Stimulated activated naive CD8-positive, alpha-beta T cell treated with anti-CD3 and anti-CD28 coated beads, Interleukin-15, Interleukin-2, amounts not matched to agents 100 U/mL and 50 U/mL, for 24 hours (primary cell): ENCODE measurements at regions not wholly inside any gene's neighbourhood (a gene's known extent, or its start where the extent isn't known, plus 50 kb on each side); places are given as distances from the start of the nearest gene placed in this dataset.
"Not testable (repeated sequence)": the region's sequence is repeated elsewhere in the genome, so short reads cannot be mapped to it uniquely, and the experiment has no call there.

Experiments
- ATAC-seq: fragments of 150-1000 bp; cut with Tn5 transposase; one replicate; pipeline ENCODE4 v1.10.0; 2021
- DNase-seq: peaks from one replicate; pipeline ENCODE4 v3.0.0; 2021

DNA sequence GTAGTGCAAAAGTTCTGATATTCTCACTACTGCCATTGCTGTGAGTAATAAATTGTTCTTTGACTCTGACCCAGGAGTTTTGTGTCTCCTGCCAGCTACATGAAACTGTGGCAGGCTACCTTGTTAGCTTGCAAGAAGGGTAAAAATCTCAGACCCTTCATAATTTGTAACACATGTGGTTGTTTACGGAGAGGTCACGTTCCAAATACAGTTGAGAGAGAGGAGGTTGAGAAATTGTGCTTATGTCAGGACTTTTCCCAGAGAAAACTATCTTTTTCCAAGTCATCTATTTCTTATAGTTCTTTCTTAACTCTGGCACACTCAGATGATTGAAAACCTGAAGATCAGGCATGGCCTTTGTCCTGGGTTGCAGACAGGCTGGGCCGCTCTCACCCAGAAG lies 114.4 kb upstream of the SVIL start:
- no peak for ATAC-seq
- no peak for DNase-seq

DNA sequence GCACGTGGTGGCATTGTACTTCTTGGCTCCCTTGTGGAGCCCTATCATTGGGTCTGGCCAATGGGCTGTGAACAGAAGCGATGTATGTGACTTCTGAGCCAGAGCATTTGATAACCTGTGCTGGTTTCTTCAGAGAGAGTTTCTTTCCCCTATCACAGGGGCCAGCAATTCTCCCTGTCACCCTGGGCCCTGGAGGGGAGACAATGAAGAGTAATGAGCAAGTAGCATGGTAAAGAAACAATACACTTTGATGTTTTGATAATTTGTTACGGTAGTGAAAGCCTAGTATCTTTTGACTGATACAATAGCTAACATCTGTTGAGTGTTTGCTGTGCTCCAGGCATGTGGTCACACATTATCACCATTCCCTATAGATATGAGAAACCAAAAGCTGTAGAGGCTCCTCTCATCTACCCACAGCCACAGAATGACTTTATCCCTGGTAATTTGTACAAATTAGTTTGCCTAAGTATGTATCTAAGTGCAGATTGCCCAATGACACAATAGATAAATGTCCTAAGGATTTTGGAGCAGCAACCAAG lies 113.4 kb upstream of the SVIL start:
- ATAC-seq = no peak
- no peak for DNase-seq

DNA sequence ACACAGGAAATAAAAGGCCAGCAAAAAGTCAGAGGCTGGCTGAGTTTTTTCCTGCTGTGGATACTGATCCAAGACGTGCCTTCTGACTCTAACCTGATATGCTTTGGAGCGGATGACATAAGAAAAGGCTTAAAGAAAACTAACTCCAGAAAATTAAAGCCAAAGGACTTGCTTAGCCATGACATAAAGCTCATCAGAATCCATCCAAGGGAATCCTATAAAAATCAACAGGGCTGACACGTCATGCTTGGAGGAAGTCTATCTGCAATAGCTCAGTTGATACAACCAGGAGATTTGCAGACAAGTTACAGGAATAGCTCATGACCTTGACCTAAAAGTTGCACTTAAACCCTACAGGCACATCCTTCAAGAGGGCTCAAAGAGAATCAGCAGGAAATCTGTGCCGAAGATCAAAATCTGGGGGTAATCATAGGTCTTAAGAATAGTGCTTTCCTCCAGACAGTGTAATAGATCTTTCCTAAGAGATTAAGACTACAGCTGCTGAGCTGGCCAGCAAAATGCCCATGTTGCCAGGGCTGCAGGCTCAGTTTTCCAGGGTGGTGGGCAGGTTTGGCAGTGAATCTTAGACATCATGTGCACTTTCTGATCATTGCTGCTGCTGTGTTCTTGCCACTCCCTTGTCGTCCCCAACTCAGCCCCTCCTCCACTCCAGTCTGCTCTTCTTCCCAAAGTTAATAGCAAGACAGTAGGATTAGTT lies 111.5 kb upstream of the SVIL start:
- DNase-seq (no peak), ATAC-seq (no peak)

DNA sequence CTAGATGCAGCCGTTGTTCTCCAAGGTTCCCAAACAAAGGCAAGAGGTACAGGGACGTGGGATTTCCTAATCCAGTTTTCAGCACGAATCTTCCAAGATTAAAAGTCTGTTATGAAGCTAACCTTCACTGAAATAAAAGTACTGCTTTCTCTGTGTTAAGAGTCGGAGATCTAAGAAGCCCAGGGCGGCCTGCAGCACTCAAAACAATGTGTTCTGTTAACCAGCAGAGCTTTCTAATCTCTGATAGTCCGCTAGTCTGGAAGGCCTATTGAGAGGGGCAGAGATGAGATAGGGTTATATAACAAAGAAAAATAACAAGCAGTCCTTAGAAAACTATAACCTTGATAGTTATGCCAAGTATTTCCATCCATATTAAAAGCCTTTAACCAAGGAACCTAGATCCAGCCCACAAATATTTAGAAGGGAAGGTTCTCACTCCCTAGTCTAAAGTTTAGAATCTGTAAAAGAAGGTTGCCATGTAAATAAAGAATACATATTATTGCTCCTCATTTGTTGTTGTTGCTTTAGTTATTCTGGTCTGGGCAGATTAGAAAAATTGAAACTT lies 106.3 kb upstream of the SVIL start:
- no peak for DNase-seq
- ATAC-seq = no peak

DNA sequence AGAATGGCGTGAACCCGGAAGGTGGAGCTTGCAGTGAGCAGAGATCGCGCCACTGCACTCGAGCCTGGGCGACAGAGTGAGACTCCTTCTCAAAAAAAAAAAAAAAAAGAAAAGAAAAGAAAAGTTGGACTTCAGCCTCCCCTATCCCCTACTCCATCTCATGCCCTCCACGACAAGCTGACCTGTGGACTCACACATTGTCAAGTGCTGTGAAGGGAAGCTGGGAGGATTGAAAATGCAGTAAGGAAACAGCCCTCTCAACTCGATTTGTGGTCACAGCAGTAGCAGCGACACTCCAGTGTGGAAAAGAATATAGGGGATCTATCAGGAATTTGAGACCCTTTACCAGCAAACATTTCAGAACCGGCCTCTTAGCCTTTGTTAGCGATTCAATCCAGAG lies 103.6 kb upstream of the SVIL start:
- no peak for ATAC-seq
- no peak for DNase-seq

DNA sequence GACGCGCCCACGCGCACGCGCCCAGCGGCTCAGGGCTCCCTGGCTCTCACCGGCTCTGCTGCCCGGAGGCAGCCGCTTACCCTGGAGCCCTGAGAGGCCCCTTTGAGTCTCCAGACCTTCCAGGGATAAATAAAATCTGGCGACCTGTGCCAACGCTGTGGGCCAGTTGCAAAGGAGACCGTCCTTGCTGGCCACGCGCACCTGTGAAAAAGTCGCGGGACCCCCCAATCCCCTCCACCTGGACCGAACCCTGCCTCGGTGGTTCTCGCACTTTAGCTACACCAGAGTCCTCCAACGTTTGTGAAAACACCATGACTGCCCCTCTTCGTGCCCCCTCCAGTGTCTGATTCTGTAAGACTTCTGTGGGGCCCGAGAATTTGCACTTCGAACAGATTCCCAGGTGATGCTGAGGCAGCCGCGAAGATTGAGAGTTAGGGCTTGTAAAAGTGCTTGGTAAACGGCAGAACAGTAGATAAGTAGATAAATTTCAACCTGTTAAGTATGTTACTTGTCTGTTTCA lies 102.4 kb upstream of the SVIL start:
- no peak for DNase-seq
- no peak for ATAC-seq

DNA sequence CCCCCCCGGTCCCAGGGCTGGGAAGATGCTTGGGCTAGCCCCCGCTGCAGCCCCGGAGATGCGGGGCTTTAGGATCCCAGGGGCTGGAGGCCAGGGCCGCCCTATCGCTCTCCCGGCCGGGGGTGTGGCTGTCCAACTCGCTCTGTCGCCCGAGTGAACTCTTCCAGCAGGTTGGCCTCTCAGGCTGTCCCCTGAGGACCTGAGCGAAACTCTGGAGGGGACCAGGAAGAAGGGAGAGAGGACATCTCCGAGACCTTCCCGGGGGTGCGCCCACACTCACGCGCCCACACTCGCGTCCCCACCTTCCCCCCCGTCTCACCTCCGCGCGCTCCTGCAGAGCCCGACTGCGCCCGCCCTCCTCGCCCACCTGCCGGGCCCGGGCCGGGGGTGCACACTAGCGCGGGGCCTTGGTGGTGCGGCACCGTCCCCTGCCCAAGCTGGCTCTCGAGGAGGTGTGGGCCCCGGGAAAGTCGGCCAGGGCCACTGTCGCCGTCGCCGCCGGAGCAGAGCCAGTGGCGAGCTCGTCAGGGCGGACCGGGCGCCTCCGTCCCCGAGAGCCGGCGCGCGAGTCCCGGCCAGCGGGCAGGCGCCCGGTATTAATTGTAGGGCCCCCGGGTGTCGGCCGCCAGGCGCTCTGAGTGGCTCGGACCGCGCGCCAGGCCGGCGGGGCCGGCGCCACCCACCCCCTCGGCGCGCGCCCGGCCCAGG lies 101.7 kb upstream of the SVIL start:
- ATAC-seq = peak; percentile 6

DNA sequence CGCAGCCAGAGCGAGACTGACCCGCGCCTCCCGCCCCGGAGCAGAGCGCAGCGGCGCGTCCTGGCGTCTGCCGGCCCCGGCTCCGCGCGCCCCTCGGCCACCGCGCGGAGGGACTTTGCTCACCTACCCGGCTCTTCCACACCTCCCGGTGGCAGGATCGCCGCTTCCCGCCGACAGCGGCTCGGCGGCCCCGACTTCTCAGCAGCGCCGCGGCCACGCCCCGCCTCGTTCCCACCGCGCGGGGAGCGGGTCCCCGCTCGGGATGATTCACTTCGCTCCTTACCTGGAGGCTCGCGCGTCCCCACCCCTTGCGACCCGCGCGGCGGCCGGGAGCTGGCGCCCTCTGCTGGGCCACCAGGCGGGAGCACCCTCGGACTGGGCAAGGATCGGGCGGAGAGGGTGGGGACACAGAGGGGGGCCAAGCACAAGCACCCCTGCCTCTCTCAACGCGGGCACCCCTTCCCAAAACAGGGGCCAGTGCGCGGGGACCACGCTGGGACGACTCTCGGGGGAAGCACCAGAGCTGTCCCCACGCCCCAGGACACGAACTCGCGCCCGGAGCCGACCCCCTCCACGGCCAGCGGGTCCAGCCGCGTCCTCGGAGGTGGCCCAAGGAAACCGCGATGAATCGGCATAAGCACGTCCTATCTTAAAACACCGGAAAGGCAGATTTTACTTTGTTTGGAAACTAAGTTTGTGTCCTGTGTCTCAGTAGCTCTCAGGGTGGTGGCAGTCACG lies 101.0 kb upstream of the SVIL start:
- peak; percentile 87 for ATAC-seq
- DNase-seq = peak; percentile 89

More for the DNA sequence above, 101.7 kb upstream of the SVIL start:
- DNase-seq = peak; percentile 24

DNA sequence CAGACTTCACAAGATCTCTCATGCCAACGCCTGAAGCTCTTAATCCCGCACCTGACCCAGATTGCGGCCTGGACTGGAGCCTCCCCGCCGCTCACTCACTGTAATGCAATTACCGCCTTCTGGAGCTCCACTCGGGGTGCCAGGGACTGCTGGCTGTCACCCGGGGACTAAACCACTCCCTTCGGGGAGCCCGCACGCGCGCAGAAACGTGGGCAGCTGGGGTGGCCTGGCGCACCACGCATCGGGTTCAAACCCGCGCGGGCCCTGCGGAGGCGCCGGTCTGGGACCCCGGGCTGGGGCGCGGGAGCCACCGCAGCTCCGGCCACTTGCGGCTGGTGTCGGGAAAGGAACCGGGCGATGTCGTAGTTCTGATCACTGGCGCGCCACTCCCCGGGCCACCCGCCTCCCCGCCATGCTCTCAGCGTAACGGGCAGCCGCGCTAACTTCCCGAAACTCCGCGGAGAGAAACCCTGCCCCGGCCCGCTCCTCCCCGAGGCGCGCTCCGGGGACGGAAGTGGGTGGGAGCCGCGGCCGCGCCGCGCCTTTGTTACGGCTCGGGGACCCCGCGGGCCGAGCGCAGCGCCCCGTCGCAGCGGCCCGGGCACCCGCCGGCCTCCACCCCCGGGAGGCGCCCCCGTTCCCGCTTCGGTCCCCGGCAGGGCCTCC lies 100.3 kb upstream of the SVIL start:
- peak; percentile 42 for ATAC-seq
- peak; percentile 64 for DNase-seq

DNA sequence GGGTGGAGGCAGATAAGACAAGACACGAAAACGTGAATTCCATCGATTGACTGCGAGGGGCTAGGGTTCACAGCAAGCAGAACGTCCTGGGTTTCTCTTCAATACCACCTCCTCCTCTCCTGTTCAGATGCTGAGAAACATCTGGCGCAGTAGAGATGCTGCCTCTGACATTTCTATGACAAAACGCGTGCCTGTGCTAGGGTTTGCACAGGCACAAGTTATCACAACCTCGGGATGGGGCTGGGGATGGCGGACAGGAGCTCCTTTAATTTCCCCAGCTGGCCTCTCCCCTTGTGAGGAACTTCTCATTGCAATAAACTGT lies 99.8 kb upstream of the SVIL start:
- ATAC-seq = no peak
- no peak for DNase-seq

DNA sequence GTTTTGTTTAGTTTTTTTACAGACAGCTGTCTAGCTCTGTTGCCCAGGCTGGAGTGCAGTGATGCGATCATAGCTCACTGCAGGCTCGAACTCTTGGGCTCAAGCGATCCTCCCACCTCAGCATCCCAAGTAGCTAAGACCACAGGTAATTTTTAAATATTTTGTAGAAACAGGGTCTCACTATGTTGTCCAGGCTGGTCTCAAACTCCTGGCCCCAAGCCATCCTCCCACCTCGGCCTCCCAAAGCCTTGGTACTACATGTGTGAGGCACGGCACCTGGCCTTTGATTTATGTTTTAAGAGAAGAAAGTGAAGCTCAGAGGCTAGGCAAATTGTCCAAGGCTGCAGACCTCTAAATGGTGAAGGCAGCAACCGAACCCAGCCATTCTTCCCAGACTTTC lies 98.6 kb upstream of the SVIL start:
- DNase-seq = no peak
- no peak for ATAC-seq

DNA sequence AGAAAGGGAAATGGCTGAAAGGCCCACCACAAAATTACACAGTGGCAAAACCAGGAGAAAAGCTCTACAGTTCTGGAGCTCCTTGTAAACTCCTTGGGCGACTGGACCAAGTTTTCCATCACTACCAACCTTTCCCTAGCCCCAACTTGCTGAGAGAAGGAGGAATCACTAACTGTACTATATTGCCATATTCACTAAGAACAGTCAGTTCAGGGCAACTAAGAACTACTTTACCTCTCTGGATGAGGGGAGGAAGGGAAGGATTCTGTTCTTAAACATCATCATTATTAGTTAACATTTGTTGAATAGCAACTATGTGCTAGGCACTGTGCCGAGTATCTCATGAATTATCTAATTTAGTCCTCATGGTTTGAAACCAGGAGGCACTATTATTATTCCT lies 98.1 kb upstream of the SVIL start:
- ATAC-seq (no peak), DNase-seq (no peak)

DNA sequence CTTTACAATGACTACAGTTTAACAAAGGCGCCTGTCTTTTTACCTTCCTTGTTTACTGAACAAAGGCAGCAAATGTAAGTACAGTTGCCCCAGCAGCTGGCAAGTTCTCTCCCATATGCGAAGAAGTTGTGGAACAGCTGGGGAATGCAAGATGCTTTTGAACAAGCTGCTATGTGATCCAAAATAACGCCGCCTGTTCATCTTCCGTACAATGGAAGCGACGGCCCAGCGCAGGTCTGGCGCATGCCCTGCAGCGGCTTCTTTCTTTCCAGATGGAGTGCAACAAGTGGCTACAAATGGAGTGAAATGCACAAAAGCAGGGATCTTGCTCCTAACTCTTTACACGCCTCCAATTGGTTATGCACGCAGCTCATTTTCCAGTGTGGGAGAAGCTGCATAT lies 97.0 kb upstream of the SVIL start:
- DNase-seq (no peak), ATAC-seq (no peak)

DNA sequence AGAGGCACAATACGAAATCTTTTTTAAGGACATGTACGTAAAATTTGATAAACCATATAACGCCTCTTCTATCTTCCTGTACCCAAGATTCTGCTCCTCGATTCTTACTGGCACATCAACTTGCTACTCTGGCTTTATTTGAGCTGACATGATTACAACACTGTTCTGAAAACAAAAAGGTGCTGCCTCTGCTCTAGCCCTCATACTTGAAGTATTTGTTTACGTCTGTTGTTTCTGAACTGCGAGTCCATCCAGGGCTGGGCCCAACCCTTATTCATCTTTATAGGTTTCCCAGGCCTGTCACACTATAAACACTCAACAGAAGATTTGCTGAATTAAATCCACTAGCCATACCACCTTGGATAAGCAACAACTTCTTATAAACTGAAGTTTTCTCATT lies 96.2 kb upstream of the SVIL start:
- no peak for ATAC-seq

DNA sequence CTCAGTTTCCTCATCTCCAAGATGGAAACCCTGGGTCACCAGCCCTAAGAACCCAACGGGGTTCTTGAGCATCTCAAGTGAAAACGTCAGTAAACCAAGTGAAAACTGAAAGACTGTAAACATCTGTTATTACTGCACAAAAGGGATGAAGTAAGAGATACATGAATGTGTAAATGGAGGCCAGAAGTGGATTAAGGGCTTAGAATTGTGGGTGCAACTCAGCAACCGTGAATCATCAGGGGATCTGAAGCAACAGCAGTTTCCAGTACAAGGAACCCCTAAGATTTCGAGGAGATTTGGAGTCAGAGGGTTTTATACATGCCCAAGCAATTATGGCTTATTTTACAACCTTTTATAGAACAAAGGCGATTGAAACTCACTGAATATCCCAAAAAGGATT lies 95.7 kb upstream of the SVIL start:
- ATAC-seq (no peak), DNase-seq (no peak)

More for the DNA sequence above, 96.2 kb upstream of the SVIL start:
- DNase-seq = no peak

DNA sequence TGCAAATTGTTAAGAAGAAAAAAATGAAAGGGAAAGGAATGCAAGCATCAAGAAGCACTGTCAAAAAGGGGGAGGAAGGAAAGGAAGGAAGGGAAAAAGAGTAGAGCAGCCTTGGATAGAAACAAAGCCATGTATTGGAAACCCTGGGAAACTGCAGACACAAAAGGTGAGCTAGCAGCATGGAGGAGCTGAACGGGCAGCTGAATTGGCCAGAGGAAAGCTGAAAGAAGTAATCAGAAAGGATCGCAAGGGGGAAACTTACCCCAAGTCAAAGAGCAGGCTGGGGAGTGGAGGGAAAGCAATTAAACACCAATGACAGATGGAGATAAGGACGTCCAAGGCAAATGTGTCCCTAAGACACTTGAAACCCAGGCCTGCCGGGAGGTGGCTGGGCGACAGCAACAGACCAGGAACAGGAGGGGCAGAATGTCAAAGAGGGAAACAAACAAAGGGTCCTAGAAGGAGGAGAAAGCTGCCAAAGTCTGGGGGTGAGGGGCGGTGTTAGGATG lies 93.8 kb upstream of the SVIL start:
- DNase-seq (no peak), ATAC-seq (no peak)

DNA sequence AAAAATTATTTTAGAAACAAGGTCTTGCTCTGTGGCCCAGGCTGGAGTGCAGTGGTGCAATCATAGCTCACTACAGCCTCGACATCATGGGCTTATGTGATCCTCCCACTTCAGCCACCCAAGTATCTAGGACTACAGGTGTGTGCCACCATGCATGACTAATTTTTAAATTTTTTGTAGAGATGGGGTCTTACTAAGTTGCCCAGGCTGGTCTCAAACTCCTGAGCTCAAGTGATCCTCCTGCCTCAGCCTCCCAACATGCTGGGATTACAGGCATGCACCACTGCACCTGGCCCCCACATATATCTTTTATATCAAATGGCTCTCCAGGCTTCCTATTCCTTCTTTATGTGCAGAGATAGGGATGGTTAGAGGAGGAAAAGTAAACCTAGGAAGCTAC lies 91.2 kb upstream of the SVIL start:
- ATAC-seq, DNase-seq: not testable (repeated sequence)

DNA sequence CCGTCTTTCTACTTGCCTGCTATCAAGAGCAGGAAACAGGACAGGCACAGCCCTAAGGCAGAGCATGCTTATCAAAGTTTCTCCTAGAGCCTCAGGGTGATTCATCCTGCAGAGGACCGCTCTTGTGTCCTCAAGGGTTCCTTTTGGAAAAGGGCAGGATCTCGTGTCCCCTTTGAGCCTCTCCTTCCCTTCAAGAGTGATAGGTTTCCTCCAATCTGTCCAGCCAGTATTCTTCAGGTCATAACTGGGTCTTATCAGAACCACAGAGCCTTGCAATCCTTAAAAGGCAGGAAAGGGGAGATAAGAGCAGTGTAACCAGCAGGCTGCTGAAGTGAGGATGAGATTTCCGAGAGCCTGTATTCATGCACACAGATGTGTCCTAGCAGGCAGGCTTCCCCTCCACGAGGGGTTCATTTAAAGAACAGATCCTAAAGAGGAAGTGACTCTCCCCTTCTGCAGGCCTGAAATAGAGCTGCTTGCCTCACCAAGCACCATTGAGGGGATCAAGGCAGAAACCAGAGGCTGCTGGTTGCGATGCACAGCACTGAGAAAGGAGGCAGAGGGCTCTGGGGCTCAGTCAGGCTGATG lies 90.5 kb upstream of the SVIL start:
- ATAC-seq (no peak), DNase-seq (no peak)

DNA sequence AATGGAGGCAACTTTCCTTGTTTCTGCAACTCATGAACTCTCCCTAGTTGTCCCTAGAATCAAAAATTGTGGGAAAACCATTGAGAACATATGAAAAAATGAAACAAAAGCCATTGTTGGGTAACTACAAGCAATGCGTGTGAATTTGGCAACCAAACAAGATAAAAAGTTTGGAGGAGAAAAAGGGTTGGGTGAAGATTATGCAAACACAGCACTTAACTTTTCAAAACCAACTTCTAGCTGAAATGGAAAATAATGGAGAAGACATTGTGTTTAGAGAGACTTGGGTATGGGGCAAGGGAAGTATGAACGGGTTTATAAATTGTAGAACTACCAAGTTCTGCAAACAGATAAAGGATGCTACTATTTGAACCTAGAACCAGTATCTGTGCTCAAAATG lies 89.0 kb upstream of the SVIL start:
- ATAC-seq (no peak), DNase-seq (no peak)

DNA sequence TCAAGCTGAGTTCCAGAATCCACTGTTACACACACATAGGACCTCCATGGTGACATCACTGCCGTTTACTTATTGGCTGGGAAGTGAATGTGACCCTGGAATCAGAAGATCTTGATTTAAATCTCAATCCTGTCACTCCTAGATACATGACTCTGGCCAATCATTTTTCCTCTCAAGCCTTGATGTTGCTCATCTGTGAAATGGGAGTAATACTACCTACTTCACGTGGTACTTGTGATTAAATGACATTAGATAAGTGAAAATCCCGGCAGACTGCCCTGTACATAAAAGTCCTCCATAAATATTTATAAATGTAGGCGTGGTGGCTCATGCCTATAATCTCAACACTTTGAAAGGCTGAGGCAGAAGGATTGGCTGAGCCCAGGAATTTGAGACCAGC lies 88.0 kb upstream of the SVIL start:
- no peak for DNase-seq
- no peak for ATAC-seq

DNA sequence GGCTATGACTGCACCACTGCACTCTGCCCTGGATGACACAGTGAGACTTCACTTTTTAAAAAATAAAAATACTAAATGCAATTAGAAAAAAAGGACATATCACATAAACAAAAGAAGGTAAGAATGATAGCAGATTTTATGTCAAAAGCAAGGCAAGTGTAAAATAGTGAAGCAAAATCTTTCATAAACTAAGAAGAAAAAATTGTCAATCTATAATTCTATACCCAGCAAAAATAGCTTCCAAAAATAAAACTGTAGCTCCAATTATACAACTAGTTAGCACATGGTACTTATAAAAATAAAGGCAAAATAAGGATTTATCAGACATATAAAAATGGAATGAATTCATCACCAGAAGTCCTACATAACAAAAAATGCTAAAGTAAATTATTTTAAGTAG lies 85.4 kb upstream of the SVIL start:
- DNase-seq (no peak), ATAC-seq (no peak)

DNA sequence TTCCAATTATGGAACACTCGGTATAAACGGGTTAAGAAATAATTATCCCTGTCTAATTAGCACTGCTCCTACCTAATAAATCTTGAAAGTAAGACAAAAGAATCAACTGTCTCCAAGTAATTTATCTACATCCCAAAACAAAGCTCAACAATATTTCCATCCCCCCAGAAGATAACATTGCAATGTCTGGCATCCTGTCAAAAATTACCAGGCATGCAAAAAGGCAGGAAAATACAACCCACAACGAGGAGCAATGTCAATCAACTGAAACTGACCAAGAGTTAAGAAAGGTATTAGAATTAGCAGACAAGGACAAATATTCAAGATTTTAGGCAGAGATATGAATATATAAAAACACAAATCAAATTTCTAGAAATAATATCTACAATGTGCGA lies 84.5 kb upstream of the SVIL start:
- DNase-seq (no peak), ATAC-seq (no peak)
